GM12878 (cell line): ENCODE measurements at regions not wholly inside any gene's neighbourhood (a gene's known extent, or its start where the extent isn't known, plus 50 kb on each side); places are given as distances from the start of the nearest gene placed in this dataset.

ENCODE experiments used
- ATAC-seq: fragments of 200-7000 bp; cut with Tn5 transposase; 3 replicates; pipeline ENCODE4 v1.9.1; 2020; ENCODE audit warnings: mild to moderate bottlenecking, moderate library complexity
- BruUV-seq: library from RNA; stranded (reverse); fragments of 400-500 nt; replicated peaks from 2 replicates; lab custom pipeline; 2021; lab: Mats Ljungman, UMichigan
- CTCF ChIA-PET: fragments of 300-600 bp; sonication (Branson Sonifier 250); formaldehyde crosslinking; extraction: SDS; loops from one replicate; lab custom pipeline; 2021; ENCODE audit warnings: inconsistent platforms; lab: Yijun Ruan, JAX
- POLR2A ChIA-PET: fragments of 350-600 bp; formaldehyde crosslinking; extraction: SDS; loops from one replicate; lab custom pipeline; 2021; ENCODE audit warnings: inconsistent platforms; lab: Charles Lee
- RAD21 ChIA-PET: fragments of 300-600 bp; sonication (Branson Sonifier 250); formaldehyde crosslinking; loops from one replicate; lab custom pipeline; 2023; ENCODE audit warnings: antibody characterized with exemption; ENCODE audit not compliant: unreplicated experiment; lab: Charles Lee
- SMC1A ChIA-PET: fragments of 300-600 bp; sonication (Branson Sonifier 250); formaldehyde crosslinking; loops from one replicate; lab custom pipeline; 2023; ENCODE audit not compliant: unreplicated experiment, uncharacterized antibody; lab: Charles Lee
- DNase-seq: peaks from one replicate; pipeline ENCODE4 v3.0.0-alpha.2; 2011; ENCODE audit warnings: low read depth, low spot score
- FAIRE-seq: peaks from 3 replicates; lab custom pipeline; 2011; peaks lifted over from hg19 to GRCh38; lab: Jason Lieb, UNC
- H2AFZ ChIP-seq: 2 replicates; pipeline ENCODE4 v1.6.0; 2011; ENCODE audit warnings: low read depth, low read length, control low read depth; ENCODE audit not compliant: control insufficient read depth
- H3K27ac ChIP-seq: 2 replicates; pipeline ENCODE4 v1.5.1; 2011; ENCODE audit warnings: control low read depth; ENCODE audit not compliant: control insufficient read depth, insufficient read depth
- H3K27me3 ChIP-seq, 2 experiments: replicated peaks in 1 of 2; 2 replicates each; pipeline versions ENCODE4 v1.6.0 to v1.6.1; 2011; ENCODE audit warnings: low read length in 1 of 2; ENCODE audit not compliant: control insufficient read depth in 2 of 2, insufficient read depth in 2 of 2
- H3K36me3 ChIP-seq, 2 experiments: 2 replicates each; pipeline ENCODE4 v1.5.1; 2011; ENCODE audit warnings: low read length in 1 of 2; ENCODE audit not compliant: control insufficient read depth in 2 of 2, insufficient read depth in 2 of 2
- H3K4me1 ChIP-seq: 2 replicates; pipeline ENCODE4 v1.6.1; 2011; ENCODE audit warnings: mild to moderate bottlenecking, low read length, moderate library complexity, mixed read lengths; ENCODE audit not compliant: control insufficient read depth, insufficient read depth
- H3K4me2 ChIP-seq: 2 replicates; pipeline ENCODE4 v1.6.0; 2011; ENCODE audit warnings: control low read depth; ENCODE audit not compliant: control insufficient read depth, insufficient read depth
- H3K4me3 ChIP-seq: fragments of 200-600 bp; sonication (generic); 2 replicates; pipeline ENCODE4 v1.5.1; 2016
- H3K79me2 ChIP-seq: 2 replicates; pipeline ENCODE4 v1.6.0; 2011; ENCODE audit warnings: low read length; ENCODE audit not compliant: control insufficient read depth, insufficient read depth
- H3K9ac ChIP-seq: 2 replicates; pipeline ENCODE4 v1.8.0; 2011; ENCODE audit warnings: low read length, control low read depth, mixed read lengths; ENCODE audit not compliant: control insufficient read depth, insufficient read depth
- H3K9me3 ChIP-seq: replicated peaks from 3 replicates; pipeline ENCODE4 v1.5.1; 2011; ENCODE audit warnings: mild to moderate bottlenecking, low read length; ENCODE audit not compliant: control insufficient read depth, insufficient read depth
- H4K20me1 ChIP-seq: 2 replicates; pipeline ENCODE4 v1.6.0; 2011; ENCODE audit not compliant: control insufficient read depth, insufficient read depth
- CREB1 ChIP-seq: IDR thresholded peaks from 2 replicates; pipeline ENCODE4 v1.6.1; 2012; ENCODE audit warnings: low read depth, mild to moderate bottlenecking, inconsistent platforms
- STAT3 ChIP-seq: IDR thresholded peaks from 2 replicates; pipeline ENCODE4 v1.6.1; 2011; ENCODE audit warnings: low read depth, low read length, improper control_type of control experiment
- TCF12 ChIP-seq: IDR thresholded peaks from 2 replicates; pipeline ENCODE4 v1.6.1; 2011; ENCODE audit warnings: low read depth, mild to moderate bottlenecking, low read length
- TCF7 ChIP-seq: IDR thresholded peaks from 2 replicates; pipeline ENCODE4 v1.6.1; 2014; ENCODE audit warnings: antibody characterized with exemption, borderline replicate concordance
- ZNF687 ChIP-seq: fragments of 450-650 bp; IDR thresholded peaks from 2 replicates; pipeline ENCODE4 v1.6.1; 2017; ENCODE audit warnings: mild to moderate bottlenecking, moderate library complexity
- WGBS: methylation state at CpG from one replicate; pipeline ENCODE4 v1.1.6; 2016; ENCODE audit warnings: low lambda C conversion rate; ENCODE audit not compliant: insufficient replicate concordance, insufficient coverage; ENCODE audit errors: missing lambda C conversion rate; 5-methylcytosine and 5-hydroxymethylcytosine counted together
- in situ Hi-C: fragments of 300-500 bp; cut with MboI; formaldehyde crosslinking; loops from 9 replicates; pipeline ENCODE4 v1.14.3; 2018; ENCODE audit warnings: mixed read lengths
- intact Hi-C: fragments of 100-400 bp; cut with micrococcal nuclease; formaldehyde crosslinking; loops from one replicate; pipeline ENCODE4 v1.14.2; 2022; ENCODE audit not compliant: unreplicated experiment

GRCh38 chr13:34803756-34804155, 138.3 kb upstream of the NBEA start (continued):
- no peak for TF ChIP-seq ZNF687

DNA sequence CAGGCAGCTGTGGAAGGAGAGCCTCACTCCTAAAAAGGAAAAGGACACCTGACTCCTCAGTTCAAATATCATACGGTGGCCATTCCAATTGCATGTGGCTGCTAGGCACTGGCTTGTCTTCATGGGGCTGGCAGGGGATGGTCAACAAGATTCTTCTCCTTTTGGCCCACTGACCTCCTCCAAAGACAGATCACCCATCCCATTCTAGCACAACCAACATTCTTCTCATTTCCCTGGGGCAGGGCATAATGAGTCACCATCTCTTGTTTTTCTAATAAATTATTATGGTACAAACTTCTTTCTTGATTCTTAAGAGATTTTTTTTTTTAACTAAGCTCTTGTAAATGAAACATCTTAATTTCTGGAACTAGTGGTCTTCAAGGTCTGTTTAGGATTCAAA, 136.7 kb upstream of the NBEA start:
- ChIA-PET CTCF (no interaction called here), RAD21 (no interaction called here), SMC1A (no interaction called here), POLR2A (no interaction called here)
- in situ Hi-C loops (no loop called here), intact Hi-C loops (no loop called here)
- no peaks in the 10 kb centered on the region for H3K79me2 ChIP-seq
- H3K4me2 ChIP-seq, result no peak overlapping the region
- TF ChIP-seq TCF7 (no peak), STAT3 (no peak), TCF12 (no peak), CREB1 (no peak)
- no peaks in the 10 kb centered on the region for H4K20me1 ChIP-seq
- no peak overlapping the region for H2AFZ ChIP-seq
- no peaks in the 10 kb centered on the region for H3K9me3 ChIP-seq
- ATAC-seq (no peak), DNase-seq (no peak), FAIRE-seq (no peak)
- no peak overlapping the region for H3K9ac ChIP-seq
- H3K27me3 ChIP-seq, result no peaks in the 10 kb centered on the region
- H3K4me3 ChIP-seq, result no peak overlapping the region
- WGBS, result 94% methylated on average over 1 of the region's 1 CpG
- H3K4me1 ChIP-seq, result no peaks in the 10 kb centered on the region
- BruUV-seq, result no TSS peak
- no peak overlapping the region for H3K27ac ChIP-seq
- no peaks in the 10 kb centered on the region for H3K36me3 ChIP-seq
